Effector memory CD8-positive, alpha-beta T cell (primary cell): ENCODE measurements at regions not wholly inside any gene's neighbourhood (a gene's known extent, or its start where the extent isn't known, plus 50 kb on each side); places are given as distances from the start of the nearest gene placed in this dataset.

Experiments used
- ATAC-seq: fragments of 150-1000 bp; cut with Tn5 transposase; replicated peaks from 2 replicates; pipeline ENCODE4 v1.10.0; 2021; ENCODE audit warnings: mild to moderate bottlenecking, moderate library complexity
- DNase-seq, 3 experiments: peaks; one replicate each; pipeline ENCODE4 v3.0.0; 2021
- H3K27ac Mint-ChIP-seq, 2 donors: one replicate each; pipeline ENCODE4 v1.8.0; 2022; ENCODE audit warnings: mild to moderate bottlenecking in 2 of 2, mixed read lengths in 2 of 2, moderate library complexity in 2 of 2
- H3K27me3 Mint-ChIP-seq, 2 donors: one replicate each; pipeline ENCODE4 v1.8.0; 2022; ENCODE audit warnings: mixed read lengths in 2 of 2
- H3K36me3 Mint-ChIP-seq: one replicate; pipeline ENCODE4 v1.8.0; 2022; ENCODE audit warnings: mild to moderate bottlenecking, moderate library complexity, mixed read lengths; ENCODE audit not compliant: insufficient read depth
- H3K4me1 Mint-ChIP-seq, 2 donors: one replicate each; pipeline ENCODE4 v1.8.0; 2022; ENCODE audit warnings: low read depth in 2 of 2, mixed read lengths in 2 of 2
- H3K4me3 Mint-ChIP-seq, 2 donors: one replicate each; pipeline ENCODE4 v1.8.0; 2022; ENCODE audit warnings: mild to moderate bottlenecking in 2 of 2, mixed read lengths in 2 of 2, moderate library complexity in 2 of 2
- H3K9me3 Mint-ChIP-seq, 2 donors: one replicate each; pipeline ENCODE4 v1.8.0; 2022; ENCODE audit warnings: mixed read lengths in 2 of 2

DNA sequence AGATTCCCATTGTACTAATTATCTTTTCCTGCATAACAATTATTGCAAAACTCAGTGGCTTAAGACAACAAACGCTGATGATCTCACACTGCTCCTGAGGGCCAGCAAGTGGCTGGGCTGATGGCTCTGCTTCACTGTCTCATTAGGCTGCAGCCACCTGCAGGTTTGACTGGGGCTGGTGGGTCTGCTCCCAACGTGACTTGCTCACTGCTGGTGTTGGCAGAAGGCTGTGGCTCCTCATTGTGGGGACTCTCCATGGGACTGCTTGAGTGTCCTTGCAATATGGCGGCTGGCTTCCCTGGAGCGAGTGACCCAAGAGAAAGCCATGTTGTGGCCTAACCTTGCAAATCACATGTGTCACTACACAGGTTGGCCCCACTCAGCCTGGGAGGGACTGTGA lies 71.1 kb downstream of the PLXNA1 start:
- DNase-seq (no peak), ATAC-seq (no peak)
- Mint-ChIP-seq H3K9me3 (peaks cover 4 to 7% of the 10 kb centered on the region in 2 donors), H3K36me3 (peaks cover 3% of the 10 kb centered on the region), H3K4me1 (no peaks in the 10 kb centered on the region), H3K4me3 (no peak overlapping the region), H3K27me3 (peaks cover 8 to 46% of the 10 kb centered on the region in 2 donors), H3K27ac (no peak overlapping the region)

DNA sequence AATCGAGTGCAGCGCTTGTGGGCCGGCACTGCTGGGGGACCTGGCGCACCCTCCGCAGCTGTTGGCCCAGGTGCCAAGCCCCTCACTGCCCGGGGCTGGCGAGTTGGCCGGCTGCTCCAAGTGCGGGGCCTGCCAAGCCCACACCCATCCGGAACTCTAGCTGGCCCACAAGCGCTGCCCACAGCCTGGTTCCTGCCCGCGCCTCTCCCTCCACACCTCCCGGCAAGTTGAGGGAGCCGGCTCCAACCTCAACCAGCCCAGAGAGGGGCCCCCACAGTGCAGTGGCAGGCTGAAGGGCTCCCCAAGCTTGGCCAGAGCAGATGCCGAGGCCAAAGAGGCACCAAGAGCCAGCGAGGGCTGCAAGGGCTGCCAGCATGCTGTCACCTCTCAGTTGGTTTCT lies 73.4 kb downstream of the PLXNA1 start:
- Mint-ChIP-seq H3K27me3 (peaks cover 9 to 26% of the 10 kb centered on the region in 2 donors), H3K4me1 (no peaks in the 10 kb centered on the region), H3K4me3 (no peak overlapping the region), H3K27ac (no peak overlapping the region), H3K9me3 (peaks cover 4 to 7% of the 10 kb centered on the region in 2 donors), H3K36me3 (peaks cover 3% of the 10 kb centered on the region)
- ATAC-seq: no peak
- no peak for DNase-seq

DNA sequence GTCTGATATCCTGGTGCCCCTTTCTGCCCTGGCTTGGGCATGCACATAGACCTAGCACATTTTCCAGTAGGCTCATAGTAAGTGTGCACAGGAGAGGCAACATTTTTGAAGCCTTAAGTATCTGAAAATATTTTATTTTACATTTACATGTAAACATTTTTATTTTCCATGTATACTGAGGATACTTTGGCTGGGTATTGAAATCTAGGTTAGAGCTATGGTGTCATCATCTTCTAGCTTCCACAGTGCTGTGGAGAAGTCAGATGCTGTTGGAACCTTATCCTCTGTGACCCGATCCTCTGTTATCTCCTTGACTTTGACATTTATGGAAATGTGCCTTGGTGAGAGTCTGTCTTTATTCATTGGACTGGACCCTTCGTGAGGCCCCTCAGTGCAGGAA lies 74.1 kb downstream of the PLXNA1 start:
- no peaks in the 10 kb centered on the region for H3K4me1 Mint-ChIP-seq
- H3K27ac Mint-ChIP-seq: no peak overlapping the region
- no peak for DNase-seq
- peaks cover 3% of the 10 kb centered on the region for H3K36me3 Mint-ChIP-seq
- peaks cover 13 to 26% of the 10 kb centered on the region in 2 donors for H3K27me3 Mint-ChIP-seq
- no peak overlapping the region for H3K4me3 Mint-ChIP-seq
- peaks cover 4 to 7% of the 10 kb centered on the region in 2 donors for H3K9me3 Mint-ChIP-seq
- no peak for ATAC-seq

DNA sequence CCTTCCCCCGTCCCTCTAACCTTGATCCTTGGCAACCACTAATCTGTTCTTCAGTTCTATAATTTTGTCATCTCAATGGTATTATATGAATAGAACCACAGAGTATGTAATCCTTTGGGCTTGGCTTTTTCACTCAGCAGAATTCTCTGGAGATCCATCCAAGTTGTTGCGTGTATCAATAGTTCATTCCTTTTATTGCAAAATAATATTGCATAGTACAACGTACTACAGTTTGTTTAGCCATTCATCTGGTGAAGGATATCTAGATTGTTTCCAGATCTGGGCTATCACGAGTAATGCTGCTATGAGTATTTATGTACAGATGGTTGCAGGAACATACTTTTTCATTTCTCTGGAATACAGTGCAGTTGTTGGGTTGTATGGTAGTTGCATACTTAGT lies 76.2 kb downstream of the PLXNA1 start:
- Mint-ChIP-seq H3K36me3 (no peaks in the 10 kb centered on the region), H3K4me1 (no peaks in the 10 kb centered on the region), H3K27me3 (peaks cover 22 to 24% of the 10 kb centered on the region in 2 donors), H3K4me3 (no peak overlapping the region), H3K9me3 (peaks cover 4 to 7% of the 10 kb centered on the region in 2 donors), H3K27ac (no peak overlapping the region)
- ATAC-seq (no peak), DNase-seq (no peak)

DNA sequence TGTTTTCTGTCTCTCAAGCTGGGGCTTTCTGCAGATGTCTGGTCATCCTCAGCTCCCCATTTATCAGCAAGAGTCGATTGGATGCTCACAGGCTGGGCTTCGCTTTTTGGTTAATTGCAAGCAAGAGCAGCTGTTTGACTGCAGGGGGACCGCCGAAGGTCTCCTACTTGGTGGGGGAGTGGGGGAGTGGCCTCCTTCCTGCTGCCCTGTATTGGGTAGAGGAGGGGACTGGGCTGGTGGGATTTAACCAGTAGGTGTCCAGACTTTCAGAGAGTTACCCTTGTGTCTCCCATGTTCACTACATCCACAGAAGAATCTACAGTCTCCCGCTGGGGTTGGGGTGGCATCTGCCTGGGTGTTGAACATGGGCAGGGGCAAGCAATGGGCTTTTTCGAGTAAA lies 78.7 kb downstream of the PLXNA1 start:
- H3K27me3 Mint-ChIP-seq: peaks cover 41 to 47% of the 10 kb centered on the region in 2 donors
- DNase-seq (no peak), ATAC-seq (no peak)
- H3K9me3 Mint-ChIP-seq: peaks cover 4 to 7% of the 10 kb centered on the region in 2 donors
- H3K36me3 Mint-ChIP-seq: no peaks in the 10 kb centered on the region
- H3K27ac Mint-ChIP-seq: no peak overlapping the region
- H3K4me1 Mint-ChIP-seq: no peaks in the 10 kb centered on the region
- H3K4me3 Mint-ChIP-seq: no peak overlapping the region

DNA sequence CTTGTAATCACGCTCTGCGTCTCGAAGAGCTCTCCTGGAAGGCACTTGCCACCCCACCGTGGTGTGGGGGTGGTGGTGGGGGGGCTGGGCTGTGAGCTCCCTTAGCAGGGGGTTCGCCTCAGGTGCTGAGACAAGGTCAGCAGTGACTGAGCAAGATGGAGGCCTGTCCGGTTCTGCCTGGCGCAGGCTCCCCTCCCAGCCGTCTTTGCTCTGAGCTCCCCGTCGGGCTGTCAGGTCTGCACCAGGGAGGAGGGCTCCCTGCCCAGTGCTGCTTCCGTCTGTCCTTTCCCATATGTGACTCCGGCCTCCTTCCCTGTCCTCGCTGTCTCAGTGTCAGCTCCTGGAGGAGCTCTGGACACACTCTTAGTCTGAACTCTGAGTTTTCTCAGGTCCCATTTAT lies 80.0 kb downstream of the PLXNA1 start:
- DNase-seq (no peak), ATAC-seq (no peak)
- Mint-ChIP-seq H3K27me3 (peaks cover 52 to 60% of the 10 kb centered on the region in 2 donors), H3K27ac (no peak overlapping the region), H3K4me3 (no peak overlapping the region), H3K9me3 (no peaks in the 10 kb centered on the region), H3K4me1 (no peaks in the 10 kb centered on the region), H3K36me3 (no peaks in the 10 kb centered on the region)

DNA sequence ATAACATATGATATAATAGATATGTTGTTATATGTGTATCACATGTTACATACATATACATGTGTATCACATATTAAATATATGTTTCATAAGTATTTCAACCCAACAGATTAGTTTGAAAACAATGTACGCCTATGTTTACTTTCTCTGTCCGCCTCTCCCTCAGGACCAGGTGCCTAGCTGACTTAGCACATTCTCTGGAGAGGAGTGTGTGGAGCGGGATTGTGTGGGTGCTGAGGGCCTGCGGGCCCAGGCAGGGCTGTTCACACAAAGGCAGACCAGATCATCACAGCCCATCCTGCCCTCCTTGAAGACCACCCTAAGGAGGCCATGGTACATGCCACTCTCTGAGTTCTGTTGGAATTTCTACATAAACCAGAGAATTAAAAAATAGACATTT lies 81.0 kb downstream of the PLXNA1 start:
- Mint-ChIP-seq H3K27ac (no peak overlapping the region), H3K4me1 (no peaks in the 10 kb centered on the region), H3K27me3 (peaks cover 54 to 70% of the 10 kb centered on the region in 2 donors), H3K4me3 (no peak overlapping the region), H3K9me3 (no peaks in the 10 kb centered on the region), H3K36me3 (no peaks in the 10 kb centered on the region)
- no peak for DNase-seq
- ATAC-seq: no peak

DNA sequence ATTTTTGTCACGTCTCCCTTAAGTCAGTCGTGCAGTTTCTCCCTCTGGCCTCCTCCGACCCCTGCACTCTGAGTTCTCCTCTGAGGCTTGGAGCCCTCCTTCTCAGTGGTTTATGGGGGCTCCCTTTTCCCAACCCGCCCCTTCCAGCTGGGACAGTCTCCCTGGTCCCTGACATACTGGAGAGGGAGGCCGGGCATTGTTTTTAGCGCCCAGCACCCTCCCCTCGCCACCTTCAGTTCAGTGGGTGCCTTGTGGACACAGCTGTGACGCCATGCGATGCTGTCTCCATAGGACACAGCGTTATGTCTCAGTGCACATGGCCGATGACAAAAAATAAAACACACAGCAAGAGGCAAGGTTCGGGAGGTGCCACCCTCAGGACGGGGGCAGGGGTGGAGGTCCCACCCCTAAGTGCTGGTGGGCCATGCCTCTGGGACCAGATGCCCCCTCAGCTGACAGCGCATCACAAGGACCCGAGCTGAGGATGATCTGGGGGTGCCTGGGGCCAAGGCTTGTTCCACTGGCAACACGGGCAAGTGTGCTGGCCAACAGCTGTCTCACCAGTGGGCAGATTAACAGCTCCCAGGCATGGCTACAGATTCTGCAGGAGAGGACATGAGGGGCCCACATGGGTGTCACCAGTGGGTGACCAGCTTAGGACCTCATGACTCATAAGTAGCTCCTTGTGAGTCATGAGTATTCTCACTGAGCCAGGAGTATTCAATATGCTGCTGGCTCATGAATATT lies 81.6 kb downstream of the PLXNA1 start:
- no peaks in the 10 kb centered on the region for H3K4me1 Mint-ChIP-seq
- DNase-seq: no peak
- H3K4me3 Mint-ChIP-seq: no peak overlapping the region
- no peak overlapping the region for H3K27ac Mint-ChIP-seq
- H3K36me3 Mint-ChIP-seq: no peaks in the 10 kb centered on the region
- peaks cover 54 to 74% of the 10 kb centered on the region in 2 donors for H3K27me3 Mint-ChIP-seq
- ATAC-seq: no peak
- H3K9me3 Mint-ChIP-seq: no peaks in the 10 kb centered on the region

DNA sequence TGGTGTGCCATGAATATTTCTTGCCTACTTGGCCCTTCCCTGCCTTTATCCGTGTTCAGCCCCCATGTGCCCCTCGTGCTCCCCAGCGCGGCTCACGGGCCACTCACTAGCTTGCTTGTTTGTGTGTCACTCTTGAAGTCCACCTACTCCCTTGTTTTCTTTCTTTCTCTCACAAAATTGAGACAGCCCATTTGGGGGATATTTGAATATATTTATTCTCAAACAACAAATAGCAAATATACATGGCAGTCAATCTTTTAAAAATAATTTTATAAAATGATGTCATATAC lies 82.2 kb downstream of the PLXNA1 start:
- no peak for DNase-seq
- Mint-ChIP-seq H3K27me3 (peaks cover 53 to 74% of the 10 kb centered on the region in 2 donors), H3K27ac (no peak overlapping the region)

DNA sequence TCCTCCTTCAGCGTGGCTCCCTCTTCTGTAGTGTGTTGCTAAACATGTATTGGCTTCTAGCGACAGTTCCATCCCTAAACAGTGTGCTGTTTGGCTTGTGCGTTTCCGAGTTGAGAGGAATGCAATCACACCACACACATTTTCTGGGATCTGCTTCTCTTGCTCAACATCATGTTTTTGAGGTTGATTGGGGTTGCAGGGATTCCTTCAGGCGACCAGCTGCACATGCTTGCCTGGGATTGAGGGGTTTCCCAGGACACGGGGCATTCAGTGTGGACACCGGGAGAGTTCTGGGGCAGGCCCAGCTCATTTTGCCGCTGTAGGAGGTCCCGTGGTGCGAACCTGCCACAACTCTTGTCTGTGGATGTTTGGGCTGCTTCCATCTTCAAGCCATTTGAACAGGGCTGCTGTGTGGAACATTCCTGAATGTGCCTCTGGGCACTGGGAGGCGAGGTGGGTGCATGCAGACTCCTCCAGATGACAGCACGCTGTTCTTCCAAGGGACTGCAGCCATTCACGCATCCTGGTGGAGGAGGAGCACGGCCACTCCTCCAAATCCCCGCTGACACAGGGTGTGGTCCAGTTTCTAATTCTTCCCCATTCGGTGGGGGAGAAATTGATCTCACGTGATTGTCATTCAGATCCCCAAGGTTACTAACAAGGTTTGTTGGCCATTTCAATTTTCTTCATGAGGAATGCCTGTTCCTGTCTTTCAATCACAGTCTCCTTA lies 82.8 kb downstream of the PLXNA1 start:
- no peak for ATAC-seq
- no peak for DNase-seq

More for the DNA sequence above, 82.2 kb downstream of the PLXNA1 start:
- no peaks in the 10 kb centered on the region for H3K4me1 Mint-ChIP-seq
- no peaks in the 10 kb centered on the region for H3K9me3 Mint-ChIP-seq
- no peak overlapping the region for H3K4me3 Mint-ChIP-seq
- no peaks in the 10 kb centered on the region for H3K36me3 Mint-ChIP-seq
- ATAC-seq: no peak

DNA sequence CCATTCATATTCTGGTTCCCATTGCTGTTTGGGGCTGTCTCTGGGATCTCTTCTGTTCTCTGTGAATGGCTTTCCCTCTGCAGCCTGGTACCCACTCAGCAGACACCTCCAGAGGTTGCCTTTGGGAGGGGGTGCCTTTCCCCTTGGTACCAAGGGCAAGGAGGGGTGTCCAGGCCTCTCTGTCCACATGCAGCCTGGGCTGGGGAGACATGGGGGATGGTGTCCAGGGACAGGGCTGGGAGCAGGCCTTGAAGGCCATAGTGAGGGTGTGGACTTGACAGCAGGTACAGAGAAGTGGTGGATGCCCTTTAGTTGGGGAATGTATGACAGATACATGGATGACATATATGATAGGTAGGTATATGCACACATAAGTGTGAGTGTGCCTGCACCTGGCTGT lies 83.7 kb downstream of the PLXNA1 start:
- Mint-ChIP-seq H3K9me3 (no peaks in the 10 kb centered on the region), H3K4me1 (no peaks in the 10 kb centered on the region), H3K4me3 (no peak overlapping the region), H3K27me3 (peaks cover 65 to 86% of the 10 kb centered on the region in 2 donors), H3K27ac (no peak overlapping the region), H3K36me3 (no peaks in the 10 kb centered on the region)
- DNase-seq: no peak
- no peak for ATAC-seq

More for the DNA sequence above, 82.8 kb downstream of the PLXNA1 start:
- H3K27ac Mint-ChIP-seq: no peak overlapping the region
- H3K4me3 Mint-ChIP-seq: no peak overlapping the region
- H3K4me1 Mint-ChIP-seq: no peaks in the 10 kb centered on the region
- no peaks in the 10 kb centered on the region for H3K9me3 Mint-ChIP-seq
- no peaks in the 10 kb centered on the region for H3K36me3 Mint-ChIP-seq
- H3K27me3 Mint-ChIP-seq: peaks cover 56 to 79% of the 10 kb centered on the region in 2 donors

DNA sequence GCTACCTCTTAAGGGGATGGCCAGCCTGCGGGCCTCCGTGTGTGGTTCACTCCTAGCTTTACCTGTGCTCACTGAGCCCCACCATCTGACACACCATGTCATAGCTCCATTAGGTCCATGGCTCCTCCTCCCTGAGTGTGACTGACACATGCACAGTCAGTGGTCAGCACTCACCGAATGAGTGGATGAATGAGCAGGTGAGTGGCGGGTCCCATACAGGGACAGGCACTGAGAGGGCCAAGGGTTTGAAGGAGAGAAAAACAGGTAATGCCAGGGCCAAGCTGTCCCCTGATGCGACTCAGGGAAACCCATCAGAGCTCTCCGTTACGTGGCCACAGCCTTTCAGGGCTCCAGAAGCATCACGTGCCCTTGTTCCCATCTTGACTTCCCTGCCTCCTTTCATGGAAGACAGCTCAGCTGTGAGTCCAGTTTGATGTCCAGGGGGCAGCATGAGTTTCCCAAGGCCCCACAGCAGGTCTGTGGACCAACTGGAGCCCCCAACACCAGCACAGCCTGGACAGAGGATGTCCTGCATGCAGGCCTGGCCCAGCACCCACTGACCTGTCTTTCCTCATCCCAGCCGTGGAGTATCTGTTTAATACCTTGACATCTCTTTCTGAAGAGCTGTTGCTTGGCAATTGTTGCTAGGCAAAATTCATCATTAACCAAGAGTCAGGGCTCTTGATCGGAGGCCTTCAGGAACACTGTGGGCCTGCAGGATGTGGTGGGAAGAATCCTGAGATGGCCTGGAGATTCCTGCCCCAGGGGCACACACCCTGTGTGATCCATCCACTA lies 84.4 kb downstream of the PLXNA1 start:
- Mint-ChIP-seq H3K4me1 (no peaks in the 10 kb centered on the region), H3K36me3 (no peaks in the 10 kb centered on the region), H3K9me3 (no peaks in the 10 kb centered on the region), H3K4me3 (no peak overlapping the region), H3K27ac (no peak overlapping the region), H3K27me3 (peaks cover 60 to 87% of the 10 kb centered on the region in 2 donors)
- DNase-seq (no peak), ATAC-seq (no peak)

DNA sequence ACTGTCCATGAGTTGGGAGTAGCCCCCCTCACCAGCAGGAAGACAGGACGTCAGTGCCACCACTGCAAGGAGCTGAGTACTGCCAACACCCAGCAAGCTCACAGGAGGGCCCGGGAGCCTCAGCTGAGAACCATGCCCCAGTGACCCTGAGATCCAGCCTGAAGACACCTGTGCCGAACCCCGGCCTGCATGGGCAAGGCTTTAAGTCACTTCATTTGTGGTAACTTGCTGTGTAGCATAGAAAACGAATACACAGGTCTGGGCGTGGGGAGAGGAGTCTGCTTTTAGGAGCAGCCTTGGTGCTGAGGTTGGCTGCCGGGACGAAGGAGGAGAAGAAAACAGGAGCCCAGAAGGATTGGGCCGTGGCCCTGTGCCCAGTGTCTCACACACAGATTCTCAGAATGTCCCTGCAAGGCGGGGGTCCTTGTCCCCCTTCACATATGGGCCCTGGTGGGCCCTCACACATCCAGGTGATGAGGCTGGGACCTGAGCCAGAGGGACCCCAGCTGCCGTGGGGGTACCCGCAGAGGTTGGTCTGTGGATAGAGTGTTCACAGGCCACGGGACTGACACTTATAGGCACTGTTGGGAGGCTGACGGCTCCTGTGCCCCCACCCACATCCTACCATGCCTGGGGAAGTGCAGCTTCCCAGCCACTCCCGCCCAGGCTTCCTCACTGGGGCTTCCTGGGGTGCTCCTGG lies 85.3 kb downstream of the PLXNA1 start:
- no peak overlapping the region for H3K4me3 Mint-ChIP-seq
- H3K27ac Mint-ChIP-seq: no peak overlapping the region
- H3K36me3 Mint-ChIP-seq: no peaks in the 10 kb centered on the region
- DNase-seq (no peak), ATAC-seq (no peak)
- H3K9me3 Mint-ChIP-seq: no peaks in the 10 kb centered on the region
- H3K27me3 Mint-ChIP-seq: peaks cover 54 to 90% of the 10 kb centered on the region in 2 donors
- no peaks in the 10 kb centered on the region for H3K4me1 Mint-ChIP-seq
